GM21390 (cell line): ENCODE measurements at regions not wholly inside any gene's neighbourhood (a gene's known extent, or its start where the extent isn't known, plus 50 kb on each side); places are given as distances from the start of the nearest gene placed in this dataset.
A peak's percentile ranks its signal among the peaks of the same experiment; 100 is the strongest.
"Not testable (repeated sequence)": the region's sequence is repeated elsewhere in the genome, so short reads cannot be mapped to it uniquely, and the experiment has no call there.

ENCODE experiments used
- ATAC-seq: cut with Tn5 transposase; IDR thresholded peaks from one replicate; pipeline ENCODE4 v1.9.1; 2021; ENCODE audit not compliant: unreplicated experiment

GRCh38 chr17:36691606-36692005, 90.2 kb downstream of the MRM1 start:
- ATAC-seq: no peak

- no peak for ATAC-seq
Measured at GRCh38 chr17:36695082-36695481, 93.7 kb downstream of the MRM1 start.

GRCh38 chr17:36695710-36696109, 94.3 kb downstream of the MRM1 start:
- ATAC-seq: not testable (repeated sequence)

- ATAC-seq: no peak
Measured at GRCh38 chr17:36696805-36697204, 95.4 kb downstream of the MRM1 start.

GRCh38 chr17:36697903-36698530, 96.6 kb downstream of the MRM1 start:
- ATAC-seq: no peak

- no peak for ATAC-seq
Measured at GRCh38 chr17:36701429-36702099, 100.2 kb downstream of the MRM1 start.

GRCh38 chr17:36702636-36703035, 101.3 kb downstream of the MRM1 start:
- ATAC-seq: no peak

- ATAC-seq: no peak
Measured at GRCh38 chr17:36703860-36704266, 102.5 kb downstream of the MRM1 start.

GRCh38 chr17:36705283-36705795, 104.0 kb downstream of the MRM1 start:
- no peak for ATAC-seq

- no peak for ATAC-seq
Measured at GRCh38 chr17:36705874-36706731, 104.7 kb downstream of the MRM1 start.

GRCh38 chr17:36707904-36708303, 106.5 kb downstream of the MRM1 start:
- ATAC-seq: no peak

GRCh38 chr17:36714789-36715188, 113.4 kb downstream of the MRM1 start:
- ATAC-seq: no peak

- no peak for ATAC-seq
Measured at GRCh38 chr17:36715951-36716350, 114.6 kb downstream of the MRM1 start.

- ATAC-seq: no peak
Measured at GRCh38 chr17:36717088-36717487, 115.7 kb downstream of the MRM1 start.

GRCh38 chr17:36720131-36720530, 118.7 kb downstream of the MRM1 start:
- no peak for ATAC-seq

- no peak for ATAC-seq
Measured at GRCh38 chr17:36721560-36722120, 120.3 kb downstream of the MRM1 start.

- ATAC-seq: peak; percentile 74
Measured at GRCh38 chr17:36722121-36722902, 120.9 kb downstream of the MRM1 start.

GRCh38 chr17:36722903-36723263, 121.5 kb downstream of the MRM1 start:
- no peak for ATAC-seq

GRCh38 chr17:36723459-36724025, 122.2 kb downstream of the MRM1 start:
- ATAC-seq: no peak

GRCh38 chr17:36726199-36726598, 124.8 kb downstream of the MRM1 start:
- no peak for ATAC-seq
